ENCODE measurements at regions not wholly inside any gene's neighbourhood (a gene's known extent, or its start where the extent isn't known, plus 50 kb on each side); places are given as distances from the start of the nearest gene placed in this dataset.
"Not testable (repeated sequence)": the region's sequence is repeated elsewhere in the genome, so short reads cannot be mapped to it uniquely, and the experiment has no call there.

- not testable (repeated sequence) for DNase-seq (ENCODE audit: low read depth)
Observed at GRCh38 chr5:122515210-122515609, 203.2 kb downstream of the SNCAIP start.

GRCh38 chr5:122515709-122516431 lies 203.8 kb downstream of the SNCAIP start:
- DNase-seq (ENCODE audit: low read depth) = peak; percentile 19

- DNase-seq (ENCODE audit: low read depth) = no peak
Observed at GRCh38 chr5:122516432-122516743, 204.4 kb downstream of the SNCAIP start.

- DNase-seq (ENCODE audit: low read depth) = no peak
Observed at GRCh38 chr5:122517091-122517490, 205.1 kb downstream of the SNCAIP start.

GRCh38 chr5:122523776-122524175 lies 211.7 kb downstream of the SNCAIP start:
- no peak for DNase-seq (ENCODE audit: low read depth)

- no peak for DNase-seq (ENCODE audit: low read depth)
Observed at GRCh38 chr5:122527547-122527946, 215.5 kb downstream of the SNCAIP start.

- DNase-seq (ENCODE audit: low read depth) = no peak
Observed at GRCh38 chr5:122532035-122532434, 220.0 kb downstream of the SNCAIP start.

GRCh38 chr5:122533825-122534224 lies 221.8 kb downstream of the SNCAIP start:
- no peak for DNase-seq (ENCODE audit: low read depth)

GRCh38 chr5:122534829-122535228 lies 222.8 kb downstream of the SNCAIP start:
- DNase-seq (ENCODE audit: low read depth) = no peak

GRCh38 chr5:122541388-122541787 lies 229.4 kb downstream of the SNCAIP start:
- no peak for DNase-seq (ENCODE audit: low read depth)

- DNase-seq (ENCODE audit: low read depth) = no peak
Observed at GRCh38 chr5:122545986-122546385, 228.9 kb upstream of the SNX2 start.

- no peak for DNase-seq (ENCODE audit: low read depth)
Observed at GRCh38 chr5:122547219-122547618, 227.7 kb upstream of the SNX2 start.

- DNase-seq (ENCODE audit: low read depth) = no peak
Observed at GRCh38 chr5:122547669-122548068, 227.2 kb upstream of the SNX2 start.

GRCh38 chr5:122559676-122560075 lies 215.2 kb upstream of the SNX2 start:
- DNase-seq (ENCODE audit: low read depth) = no peak

GRCh38 chr5:122561209-122561608 lies 213.7 kb upstream of the SNX2 start:
- DNase-seq (ENCODE audit: low read depth) = no peak

- DNase-seq (ENCODE audit: low read depth) = no peak
Observed at GRCh38 chr5:122565331-122565730, 209.5 kb upstream of the SNX2 start.

- DNase-seq (ENCODE audit: low read depth) = no peak
Observed at GRCh38 chr5:122576256-122577016, 198.4 kb upstream of the SNX2 start.

- DNase-seq (ENCODE audit: low read depth) = no peak
Observed at GRCh38 chr5:122581629-122582028, 193.3 kb upstream of the SNX2 start.

- no peak for DNase-seq (ENCODE audit: low read depth)
Observed at GRCh38 chr5:122584411-122585300, 190.2 kb upstream of the SNX2 start.

- DNase-seq (ENCODE audit: low read depth) = no peak
Observed at GRCh38 chr5:122585371-122585770, 189.5 kb upstream of the SNX2 start.

GRCh38 chr5:122586351-122586750 lies 188.5 kb upstream of the SNX2 start:
- DNase-seq (ENCODE audit: low read depth) = peak; percentile 35

- no peak for DNase-seq (ENCODE audit: low read depth)
Observed at GRCh38 chr5:122591828-122592227, 183.1 kb upstream of the SNX2 start.

- DNase-seq (ENCODE audit: low read depth) = no peak
Observed at GRCh38 chr5:122599000-122599399, 175.9 kb upstream of the SNX2 start.

Data from HS-27A (cell line).